Kidney (tissue), 13 donors: ENCODE measurements at regions not wholly inside any gene's neighbourhood (a gene's known extent, or its start where the extent isn't known, plus 50 kb on each side); places are given as distances from the start of the nearest gene placed in this dataset.
A peak's percentile ranks its signal among the peaks of the same experiment; 100 is the strongest.
"Not testable (repeated sequence)": the region's sequence is repeated elsewhere in the genome, so short reads cannot be mapped to it uniquely, and the experiment has no call there.

ENCODE experiments used
- DNase-seq, 5 donors: peaks; one replicate each; pipeline ENCODE4 v3.0.0-alpha.2; 2013 to 2020
- FAIRE-seq: peaks from 2 replicates; lab custom pipeline; 2012; peaks lifted over from hg19 to GRCh38; lab: Jason Lieb, UNC
- H3K27ac ChIP-seq, 2 donors: one replicate each; pipeline ENCODE4 v1.7.0; 2013; ENCODE audit warnings: low read depth in 2 of 2, low read length in 2 of 2, inconsistent platforms in 1 of 2
- H3K27me3 ChIP-seq: one replicate; pipeline ENCODE4 v1.7.1; 2013; ENCODE audit warnings: low read length, inconsistent platforms; ENCODE audit not compliant: control insufficient read depth, insufficient read depth
- H3K36me3 ChIP-seq, 3 donors: one replicate each; pipeline versions ENCODE4 v1.7.0 to v1.7.1; 2013; ENCODE audit warnings: low read length in 3 of 3, control low read depth in 1 of 3, inconsistent platforms in 1 of 3; ENCODE audit not compliant: insufficient read depth in 3 of 3, control insufficient read depth in 2 of 3
- H3K4me1 ChIP-seq, 3 donors: one replicate each; pipeline versions ENCODE4 v1.7.0 to v1.7.1; 2013; ENCODE audit warnings: low read length in 3 of 3, inconsistent platforms in 1 of 3, low read depth in 1 of 3; ENCODE audit not compliant: control insufficient read depth in 2 of 3, insufficient read depth in 2 of 3
- H3K4me3 ChIP-seq, 3 donors: one replicate each; pipeline versions ENCODE4 v1.7.0 to v1.8.1; 2013; ENCODE audit warnings: low read length in 3 of 3, control low read depth in 1 of 3, inconsistent platforms in 1 of 3
- H3K9ac ChIP-seq, 3 donors: one replicate each; pipeline versions ENCODE4 v1.7.0 to v1.7.1; 2013; ENCODE audit warnings: low read length in 3 of 3, control low read depth in 1 of 3, inconsistent platforms in 1 of 3
- H3K9me3 ChIP-seq, 3 donors: one replicate each; pipeline versions ENCODE4 v1.7.0 to v1.7.1; 2013; ENCODE audit warnings: low read length in 3 of 3, control low read depth in 1 of 3, inconsistent platforms in 1 of 3; ENCODE audit not compliant: control insufficient read depth in 2 of 3, insufficient read depth in 1 of 3
- intact Hi-C: fragments of 100-400 bp; cut with DNase I; formaldehyde crosslinking; loops from one replicate; pipeline ENCODE4 v1.11.1; 2022
- TF ChIP-seq, protein P1 (sequence below): IDR thresholded peaks from 3 replicates; pipeline ENCODE4 v1.5.1; 2012; ENCODE audit warnings: mild to moderate bottlenecking, moderate library complexity, borderline replicate concordance; ENCODE audit not compliant: insufficient read depth; ENCODE audit errors: extremely low read depth
- donor health status: control.
- donor health status: control.
- donor health status: control.
- donor health status: control.
- donor health status: control.
- donor health status: DM: yes; HTN: yes; CAD: no.
- donor health status: Normal renal cell carcinoma (clear cell type).

DNA sequence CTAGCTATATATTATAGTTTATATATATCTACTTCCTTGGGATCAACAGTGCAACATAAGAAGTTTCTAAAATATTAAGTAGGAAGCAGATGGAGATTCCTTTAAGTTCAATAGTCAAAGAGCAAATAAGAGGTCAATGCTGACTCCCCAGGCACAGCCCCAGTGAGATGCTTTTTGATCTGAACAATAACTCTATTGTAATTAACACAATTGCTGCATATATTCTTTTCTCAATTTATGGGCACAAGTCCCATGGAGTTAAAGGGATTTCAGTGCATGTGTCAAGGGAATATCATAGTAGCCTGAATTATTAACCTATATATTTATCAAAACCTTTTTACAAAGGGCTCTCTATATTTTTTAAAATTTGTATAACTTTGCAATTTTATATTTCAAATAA lies 180.8 kb downstream of the SPRY2 start:
- TF ChIP-seq, protein P1, sequence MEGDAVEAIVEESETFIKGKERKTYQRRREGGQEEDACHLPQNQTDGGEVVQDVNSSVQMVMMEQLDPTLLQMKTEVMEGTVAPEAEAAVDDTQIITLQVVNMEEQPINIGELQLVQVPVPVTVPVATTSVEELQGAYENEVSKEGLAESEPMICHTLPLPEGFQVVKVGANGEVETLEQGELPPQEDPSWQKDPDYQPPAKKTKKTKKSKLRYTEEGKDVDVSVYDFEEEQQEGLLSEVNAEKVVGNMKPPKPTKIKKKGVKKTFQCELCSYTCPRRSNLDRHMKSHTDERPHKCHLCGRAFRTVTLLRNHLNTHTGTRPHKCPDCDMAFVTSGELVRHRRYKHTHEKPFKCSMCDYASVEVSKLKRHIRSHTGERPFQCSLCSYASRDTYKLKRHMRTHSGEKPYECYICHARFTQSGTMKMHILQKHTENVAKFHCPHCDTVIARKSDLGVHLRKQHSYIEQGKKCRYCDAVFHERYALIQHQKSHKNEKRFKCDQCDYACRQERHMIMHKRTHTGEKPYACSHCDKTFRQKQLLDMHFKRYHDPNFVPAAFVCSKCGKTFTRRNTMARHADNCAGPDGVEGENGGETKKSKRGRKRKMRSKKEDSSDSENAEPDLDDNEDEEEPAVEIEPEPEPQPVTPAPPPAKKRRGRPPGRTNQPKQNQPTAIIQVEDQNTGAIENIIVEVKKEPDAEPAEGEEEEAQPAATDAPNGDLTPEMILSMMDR: no peak
- no peak overlapping the region for H3K4me3 ChIP-seq
- no peak for DNase-seq
- H3K4me1 ChIP-seq: no peaks in the 10 kb centered on the region
- intact Hi-C loops: no loop called here
- no peak overlapping the region for H3K27ac ChIP-seq
- H3K27me3 ChIP-seq: no peaks in the 10 kb centered on the region
- no peaks in the 10 kb centered on the region for H3K36me3 ChIP-seq
- no peak overlapping the region for H3K9ac ChIP-seq
- H3K9me3 ChIP-seq: no peaks in the 10 kb centered on the region
- FAIRE-seq: peak; percentile 62

DNA sequence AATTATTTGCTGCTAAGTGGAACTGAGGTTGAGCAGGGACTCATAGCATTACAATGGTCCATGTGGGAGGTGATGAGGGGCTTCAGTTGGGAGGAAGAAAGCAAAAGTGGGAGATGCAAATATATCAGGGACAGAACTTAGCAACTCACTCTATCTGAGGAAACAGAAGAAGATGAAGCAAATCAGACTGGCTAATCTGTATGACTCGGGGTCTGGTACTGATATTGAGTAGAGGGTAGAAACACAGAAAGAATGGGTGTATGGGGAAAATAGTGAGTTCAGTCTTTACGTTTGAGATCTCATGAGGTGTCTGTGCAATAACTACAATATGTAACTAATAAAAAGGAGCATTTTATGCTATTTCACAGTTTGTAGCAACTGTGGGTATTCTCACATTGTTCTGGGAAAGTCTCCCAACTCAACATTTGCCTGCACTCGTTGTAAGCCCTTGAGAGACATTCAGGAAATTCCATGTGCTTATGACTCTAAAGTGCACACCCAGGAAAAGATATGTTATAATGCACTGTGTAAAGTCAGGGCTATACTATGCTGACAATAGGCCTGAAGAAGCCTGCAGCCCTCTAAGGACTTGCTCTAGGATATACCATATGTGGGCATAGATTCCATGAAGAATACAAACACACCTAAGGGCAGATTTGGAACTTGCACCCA lies 183.5 kb downstream of the SPRY2 start:
- no peaks in the 10 kb centered on the region for H3K27me3 ChIP-seq
- DNase-seq (no peak), FAIRE-seq (no peak)
- no peaks in the 10 kb centered on the region for H3K4me1 ChIP-seq
- H3K36me3 ChIP-seq: no peaks in the 10 kb centered on the region
- intact Hi-C loops: no loop called here
- TF ChIP-seq, protein P1: no peak
- no peak overlapping the region for H3K9ac ChIP-seq
- no peak overlapping the region for H3K4me3 ChIP-seq
- no peaks in the 10 kb centered on the region for H3K9me3 ChIP-seq
- no peak overlapping the region for H3K27ac ChIP-seq

DNA sequence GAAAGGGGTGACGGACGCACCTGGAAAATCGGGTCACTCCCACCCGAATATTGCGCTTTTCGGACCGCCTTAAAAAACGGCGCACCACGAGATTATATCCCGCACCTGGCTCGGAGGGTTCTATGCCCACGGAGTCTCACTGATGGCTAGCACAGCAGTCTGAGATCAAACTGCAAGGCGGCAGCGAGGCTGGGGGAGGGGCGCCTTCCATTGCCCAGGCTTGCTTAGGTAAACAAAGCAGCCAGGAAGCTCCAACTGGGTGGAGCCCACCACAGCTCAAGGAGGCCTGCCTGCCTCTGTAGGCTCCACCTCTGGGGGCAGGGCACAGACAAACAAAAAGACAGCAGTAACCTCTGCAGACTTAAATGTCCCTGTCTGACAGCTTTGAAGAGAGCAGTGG lies 188.8 kb downstream of the SPRY2 start:
- H3K27me3 ChIP-seq, H3K4me1 ChIP-seq, DNase-seq, H3K9me3 ChIP-seq, H3K4me3 ChIP-seq, intact Hi-C loops, H3K9ac ChIP-seq, H3K27ac ChIP-seq, H3K36me3 ChIP-seq, FAIRE-seq: not testable (repeated sequence)

DNA sequence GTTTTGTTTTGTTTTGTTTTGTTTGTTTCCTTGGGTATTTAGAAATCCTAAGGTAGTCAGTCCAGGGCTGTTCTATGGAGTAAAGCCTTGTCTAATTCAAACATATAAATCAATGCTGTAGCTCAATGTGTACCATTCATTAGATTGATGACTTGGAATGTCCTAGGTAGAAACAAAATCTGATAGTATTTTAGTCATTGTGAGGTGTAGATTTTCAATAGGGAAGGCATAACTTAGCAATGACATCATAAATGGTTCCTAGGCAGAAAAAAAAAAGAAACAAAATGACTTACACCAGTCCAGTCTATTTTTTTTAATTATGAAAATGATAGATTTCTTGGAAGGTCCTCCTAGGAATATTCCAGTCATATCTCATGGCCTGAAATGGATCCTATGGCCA lies 189.9 kb downstream of the SPRY2 start:
- intact Hi-C loops: no loop called here
- Histone ChIP-seq H3K27me3 (no peaks in the 10 kb centered on the region), H3K36me3 (no peaks in the 10 kb centered on the region), H3K9ac (no peak overlapping the region), H3K27ac (no peak overlapping the region), H3K4me1 (no peaks in the 10 kb centered on the region), H3K9me3 (no peaks in the 10 kb centered on the region), H3K4me3 (no peak overlapping the region)
- DNase-seq: peak in 1 of 5 donors; percentile 38
- TF ChIP-seq, protein P1: no peak
- FAIRE-seq: no peak
